Smooth muscle cell (in vitro differentiated cells): ENCODE measurements at regions not wholly inside any gene's neighbourhood (a gene's known extent, or its start where the extent isn't known, plus 50 kb on each side); places are given as distances from the start of the nearest gene placed in this dataset.

Experiments used
- DNase-seq: peaks from one replicate; lab custom pipeline; 2025; ENCODE audit not compliant: unreplicated experiment; lab: John Stamatoyannopoulos, UW
- H2AFZ ChIP-seq: fragments of 200-600 bp; sonication (generic); 2 replicates; pipeline ENCODE4 v1.6.0; 2016; ENCODE audit warnings: antibody characterized with exemption, low read depth, mild to moderate bottlenecking
- H3F3A ChIP-seq: fragments of 200-600 bp; sonication (generic); 2 replicates; pipeline ENCODE4 v1.6.0; 2017; ENCODE audit warnings: antibody characterized with exemption, low read depth
- H3K27ac ChIP-seq: fragments of 200-600 bp; sonication (generic); 2 replicates; pipeline ENCODE4 v1.5.1; 2016; ENCODE audit warnings: low read depth, mild to moderate bottlenecking
- H3K27me3 ChIP-seq: fragments of 200-600 bp; sonication (generic); 2 replicates; pipeline ENCODE4 v1.6.1; 2016; ENCODE audit warnings: low read depth, mild to moderate bottlenecking
- H3K36me3 ChIP-seq: fragments of 200-600 bp; sonication (generic); 2 replicates; pipeline ENCODE4 v1.5.1; 2016; ENCODE audit warnings: low read depth
- H3K4me1 ChIP-seq: fragments of 200-600 bp; sonication (generic); 2 replicates; pipeline ENCODE4 v1.5.1; 2016; ENCODE audit warnings: low read depth
- H3K4me2 ChIP-seq: fragments of 200-600 bp; sonication (generic); 2 replicates; pipeline ENCODE4 v1.6.0; 2016; ENCODE audit warnings: mild to moderate bottlenecking
- H3K4me3 ChIP-seq: fragments of 200-600 bp; sonication (generic); 2 replicates; pipeline ENCODE4 v1.5.1; 2016; ENCODE audit warnings: mild to moderate bottlenecking
- H3K79me2 ChIP-seq: fragments of 200-600 bp; sonication (generic); 2 replicates; pipeline ENCODE4 v1.6.0; 2016; ENCODE audit warnings: low read depth, mild to moderate bottlenecking
- H3K9ac ChIP-seq: fragments of 200-600 bp; sonication (generic); 2 replicates; pipeline ENCODE4 v1.6.0; 2016; ENCODE audit warnings: low read depth
- H3K9me3 ChIP-seq: fragments of 200-600 bp; sonication (generic); replicated peaks from 2 replicates; pipeline ENCODE4 v1.5.1; 2016; ENCODE audit warnings: low read depth
- H4K20me1 ChIP-seq: fragments of 200-600 bp; sonication (generic); 2 replicates; pipeline ENCODE4 v1.6.0; 2016; ENCODE audit warnings: low read depth
- CTCF ChIP-seq: fragments of 200-600 bp; sonication (generic); IDR thresholded peaks from 2 replicates; pipeline ENCODE4 v1.5.1; 2017; ENCODE audit warnings: borderline replicate concordance, mild to moderate bottlenecking, antibody characterized with exemption; ENCODE audit not compliant: insufficient read depth, poor library complexity, severe bottlenecking
- WGBS: methylation state at CpG from one replicate; pipeline ENCODE4 v1.1.7; 2016; ENCODE audit warnings: low lambda C conversion rate; 5-methylcytosine and 5-hydroxymethylcytosine counted together

GRCh38 chr7:68133045-68133444 lies 1136.4 kb downstream of the TYW1 start:
- Histone ChIP-seq H3K79me2 (no peaks in the 10 kb centered on the region), H3K9ac (no peak overlapping the region), H3K27ac (no peak overlapping the region), H3K9me3 (no peaks in the 10 kb centered on the region), H3F3A (no peaks in the 10 kb centered on the region), H3K4me3 (no peak overlapping the region), H4K20me1 (no peaks in the 10 kb centered on the region), H3K4me2 (no peak overlapping the region), H2AFZ (no peak overlapping the region), H3K4me1 (no peaks in the 10 kb centered on the region), H3K36me3 (no peaks in the 10 kb centered on the region), H3K27me3 (peaks cover 7% of the 10 kb centered on the region)
- DNase-seq: no peak
- WGBS: 91% methylated on average over 6 of the region's 6 CpGs
- TF ChIP-seq CTCF: no peak

GRCh38 chr7:68143345-68143744 lies 1146.7 kb downstream of the TYW1 start:
- no peak overlapping the region for H3K4me3 ChIP-seq
- peaks cover 18% of the 10 kb centered on the region for H3K27me3 ChIP-seq
- H3K4me1 ChIP-seq: no peaks in the 10 kb centered on the region
- no peak overlapping the region for H3K9ac ChIP-seq
- no peak overlapping the region for H3K27ac ChIP-seq
- DNase-seq: no peak
- H2AFZ ChIP-seq: no peak overlapping the region
- H4K20me1 ChIP-seq: no peaks in the 10 kb centered on the region
- H3K4me2 ChIP-seq: no peak overlapping the region
- H3K36me3 ChIP-seq: no peaks in the 10 kb centered on the region
- H3K79me2 ChIP-seq: no peaks in the 10 kb centered on the region
- TF ChIP-seq CTCF: no peak
- no peaks in the 10 kb centered on the region for H3K9me3 ChIP-seq
- H3F3A ChIP-seq: no peaks in the 10 kb centered on the region

- DNase-seq: no peak
- no peaks in the 10 kb centered on the region for H4K20me1 ChIP-seq
- no peaks in the 10 kb centered on the region for H3K4me1 ChIP-seq
- no peak overlapping the region for H2AFZ ChIP-seq
- H3K9ac ChIP-seq: no peak overlapping the region
- peaks cover 2% of the 10 kb centered on the region for H3K27me3 ChIP-seq
- no peaks in the 10 kb centered on the region for H3K79me2 ChIP-seq
- no peak for TF ChIP-seq CTCF
- 92% methylated on average over 1 of the region's 1 CpG for WGBS
- no peaks in the 10 kb centered on the region for H3K36me3 ChIP-seq
- no peak overlapping the region for H3K27ac ChIP-seq
- no peak overlapping the region for H3K4me2 ChIP-seq
- no peaks in the 10 kb centered on the region for H3K9me3 ChIP-seq
- H3K4me3 ChIP-seq: no peak overlapping the region
- H3F3A ChIP-seq: no peaks in the 10 kb centered on the region
These were observed 1150.3 kb downstream of the TYW1 start for GRCh38 chr7:68146983-68147382.

GRCh38 chr7:68147614-68148238 lies 1151.1 kb downstream of the TYW1 start:
- no peaks in the 10 kb centered on the region for H3K9me3 ChIP-seq
- H3K4me1 ChIP-seq: no peaks in the 10 kb centered on the region
- H3K36me3 ChIP-seq: no peaks in the 10 kb centered on the region
- DNase-seq: no peak
- no peak overlapping the region for H3K4me2 ChIP-seq
- no peaks in the 10 kb centered on the region for H3K79me2 ChIP-seq
- no peak overlapping the region for H3K27ac ChIP-seq
- no peaks in the 10 kb centered on the region for H4K20me1 ChIP-seq
- H3K27me3 ChIP-seq: peaks cover 2% of the 10 kb centered on the region
- 84% methylated on average over 3 of the region's 3 CpGs for WGBS
- no peaks in the 10 kb centered on the region for H3F3A ChIP-seq
- no peak for TF ChIP-seq CTCF
- no peak overlapping the region for H3K9ac ChIP-seq
- H2AFZ ChIP-seq: no peak overlapping the region
- no peak overlapping the region for H3K4me3 ChIP-seq
